Upper lobe of left lung (tissue), 6 donors: ENCODE measurements at regions not wholly inside any gene's neighbourhood (a gene's known extent, or its start where the extent isn't known, plus 50 kb on each side); places are given as distances from the start of the nearest gene placed in this dataset.

Experiments
- ATAC-seq, 2 donors: fragments of 200-7000 bp; cut with Tn5 transposase; one replicate each; pipeline ENCODE4 v1.9.1; 2022; ENCODE audit warnings: mild to moderate bottlenecking in 2 of 2, moderate library complexity in 2 of 2; ENCODE audit not compliant: low FRiP score in 2 of 2
- DNase-seq, 2 donors: peaks; one replicate each; pipeline ENCODE4 v3.0.0-alpha.2; 2019 to 2020
- H3K27ac ChIP-seq, 4 donors: fragments of 200-600 bp; sonication (generic); one replicate each; pipeline ENCODE4 v1.5.1; 2016 to 2019
- H3K27me3 ChIP-seq, 4 donors: fragments of 200-600 bp; sonication (generic); one replicate each; pipeline ENCODE4 v1.5.1; 2017 to 2019
- H3K36me3 ChIP-seq, 4 donors: fragments of 200-600 bp; sonication (generic); one replicate each; pipeline ENCODE4 v1.5.1; 2016 to 2019
- H3K4me1 ChIP-seq, 4 donors: fragments of 200-600 bp; sonication (generic); one replicate each; pipeline ENCODE4 v1.5.1; 2018 to 2019
- H3K4me3 ChIP-seq, 4 donors: fragments of 200-600 bp; sonication (generic); one replicate each; pipeline ENCODE4 v1.5.1; 2017 to 2019; ENCODE audit warnings: mild to moderate bottlenecking in 2 of 4, moderate library complexity in 1 of 4
- H3K9me3 ChIP-seq, 4 donors: fragments of 200-600 bp; sonication (generic); one replicate each; pipeline ENCODE4 v1.5.1; 2018 to 2019
- EP300 ChIP-seq, 4 donors: sonication (generic); formaldehyde crosslinking; IDR thresholded peaks; one replicate each; pipeline ENCODE4 v1.5.1; 2017; ENCODE audit warnings: antibody characterized with exemption in 4 of 4, control low read depth in 2 of 4
- POLR2A ChIP-seq, 4 donors: fragments of 450-650 bp; IDR thresholded peaks; one replicate each; pipeline ENCODE4 v1.5.1; 2016 to 2017; ENCODE audit warnings: antibody characterized with exemption in 4 of 4, mild to moderate bottlenecking in 2 of 4
- POLR2AphosphoS5 ChIP-seq, 2 donors: sonication (generic); formaldehyde crosslinking; IDR thresholded peaks; one replicate each; pipeline ENCODE4 v1.5.1; 2017; ENCODE audit warnings: antibody characterized with exemption in 2 of 2
- WGBS, 2 donors: methylation state at CpG; one replicate each; pipeline ENCODE4 v1.1.5; 2017 to 2018; 5-methylcytosine and 5-hydroxymethylcytosine counted together
- TF ChIP-seq, protein P1 (sequence below), 6 experiments: fragments of 450-650 bp in 4 of 6; fragments of 200-600 bp in 2 of 6; sonication (generic) in 2 of 6; IDR thresholded peaks; one replicate each; pipeline ENCODE4 v1.5.1; 2016 to 2019; ENCODE audit warnings: antibody characterized with exemption in 6 of 6
- donor health status: DM: no; HTN: no; CAD: no; lungs with moderate emphysema.
- donor health status: DM: no; HTN: yes; CAD: no; lungs with severe emphysema.

DNA sequence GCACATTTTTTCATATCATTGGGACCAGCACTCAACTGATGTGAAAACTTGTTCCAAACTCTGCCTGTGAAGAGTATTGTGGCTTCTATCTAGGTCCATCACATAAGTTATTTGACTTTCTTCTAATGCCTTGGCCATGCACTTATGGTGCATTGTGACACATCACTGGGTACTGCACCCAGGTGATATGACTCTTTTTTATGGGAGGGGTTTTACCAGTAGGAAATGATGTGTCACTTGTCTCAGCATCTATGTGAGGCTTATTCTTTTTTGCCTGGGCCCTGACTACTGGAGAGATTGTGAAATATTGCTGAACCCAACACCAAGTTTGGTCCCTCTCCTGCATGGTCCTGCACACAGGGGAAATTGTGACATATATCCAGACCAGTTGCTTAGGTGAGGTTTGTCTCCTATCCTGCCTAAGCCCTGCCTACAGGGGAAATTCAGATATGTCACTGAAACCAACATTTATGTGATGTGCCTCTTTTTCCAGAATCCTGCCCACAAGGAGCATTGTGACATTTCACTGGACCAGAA is 1001.9 kb upstream of the TSPY4 start:
- no peak overlapping the region for H3K4me3 ChIP-seq
- no peaks in the 10 kb centered on the region for H3K4me1 ChIP-seq
- H3K9me3 ChIP-seq, result no peaks in the 10 kb centered on the region
- no peak for DNase-seq
- H3K27me3 ChIP-seq, result no peaks in the 10 kb centered on the region
- ATAC-seq, result no peak
- no peak overlapping the region for H3K27ac ChIP-seq
- no peaks in the 10 kb centered on the region for H3K36me3 ChIP-seq
- no peak for TF ChIP-seq POLR2AphosphoS5 (IDR thresholded peaks at IDR 0.05)
- no peak for TF ChIP-seq EP300 (IDR thresholded peaks at IDR 0.05)

DNA sequence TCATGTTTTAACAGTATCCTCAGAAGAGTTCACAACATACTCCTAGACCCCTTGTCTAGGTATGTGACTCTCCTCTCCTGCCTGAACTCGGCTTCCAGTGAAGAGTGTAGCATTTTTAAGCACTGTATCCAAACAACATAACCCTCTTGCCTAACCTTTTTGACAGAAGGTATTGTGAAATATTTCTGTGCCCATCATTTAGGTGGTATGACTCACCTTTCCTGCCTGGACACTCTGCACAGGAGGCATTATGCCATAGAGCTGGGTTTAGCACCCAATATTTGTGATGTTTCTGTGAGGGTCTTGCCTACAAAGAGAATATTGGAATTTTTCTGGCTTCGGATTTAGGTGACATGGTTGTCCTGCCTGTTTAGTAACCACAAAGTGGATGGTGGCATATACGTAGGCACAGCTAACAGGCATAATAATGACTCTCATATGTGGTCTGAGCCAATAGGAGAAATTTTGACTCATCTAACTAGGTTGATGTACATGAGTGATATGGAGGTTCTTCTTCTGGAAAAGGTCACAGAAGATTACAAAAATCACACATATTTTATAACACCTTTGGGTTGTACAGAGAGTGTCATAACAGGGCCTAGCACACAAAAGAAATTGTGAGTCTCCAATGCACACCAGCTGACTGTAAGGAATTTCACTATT is 1001.0 kb upstream of the TSPY4 start:
- WGBS, 2 donors, result 41% methylated on average over 3 of the region's 3 CpGs; no CpG with 5 or more reads in 1 of the 2 donors
- ATAC-seq, result no peak
- TF ChIP-seq, protein P1, sequence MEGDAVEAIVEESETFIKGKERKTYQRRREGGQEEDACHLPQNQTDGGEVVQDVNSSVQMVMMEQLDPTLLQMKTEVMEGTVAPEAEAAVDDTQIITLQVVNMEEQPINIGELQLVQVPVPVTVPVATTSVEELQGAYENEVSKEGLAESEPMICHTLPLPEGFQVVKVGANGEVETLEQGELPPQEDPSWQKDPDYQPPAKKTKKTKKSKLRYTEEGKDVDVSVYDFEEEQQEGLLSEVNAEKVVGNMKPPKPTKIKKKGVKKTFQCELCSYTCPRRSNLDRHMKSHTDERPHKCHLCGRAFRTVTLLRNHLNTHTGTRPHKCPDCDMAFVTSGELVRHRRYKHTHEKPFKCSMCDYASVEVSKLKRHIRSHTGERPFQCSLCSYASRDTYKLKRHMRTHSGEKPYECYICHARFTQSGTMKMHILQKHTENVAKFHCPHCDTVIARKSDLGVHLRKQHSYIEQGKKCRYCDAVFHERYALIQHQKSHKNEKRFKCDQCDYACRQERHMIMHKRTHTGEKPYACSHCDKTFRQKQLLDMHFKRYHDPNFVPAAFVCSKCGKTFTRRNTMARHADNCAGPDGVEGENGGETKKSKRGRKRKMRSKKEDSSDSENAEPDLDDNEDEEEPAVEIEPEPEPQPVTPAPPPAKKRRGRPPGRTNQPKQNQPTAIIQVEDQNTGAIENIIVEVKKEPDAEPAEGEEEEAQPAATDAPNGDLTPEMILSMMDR (IDR thresholded peaks at IDR 0.05), result no peak
- no peak for TF ChIP-seq POLR2AphosphoS5 (IDR thresholded peaks at IDR 0.05)
- TF ChIP-seq POLR2A (IDR thresholded peaks at IDR 0.05), result no peak
- TF ChIP-seq EP300 (IDR thresholded peaks at IDR 0.05), result no peak
- H3K9me3 ChIP-seq, result no peaks in the 10 kb centered on the region
- H3K4me3 ChIP-seq, result no peak overlapping the region
- no peaks in the 10 kb centered on the region for H3K4me1 ChIP-seq
- no peaks in the 10 kb centered on the region for H3K27me3 ChIP-seq
- DNase-seq, result no peak
- H3K36me3 ChIP-seq, result no peaks in the 10 kb centered on the region
- H3K27ac ChIP-seq, result no peak overlapping the region

DNA sequence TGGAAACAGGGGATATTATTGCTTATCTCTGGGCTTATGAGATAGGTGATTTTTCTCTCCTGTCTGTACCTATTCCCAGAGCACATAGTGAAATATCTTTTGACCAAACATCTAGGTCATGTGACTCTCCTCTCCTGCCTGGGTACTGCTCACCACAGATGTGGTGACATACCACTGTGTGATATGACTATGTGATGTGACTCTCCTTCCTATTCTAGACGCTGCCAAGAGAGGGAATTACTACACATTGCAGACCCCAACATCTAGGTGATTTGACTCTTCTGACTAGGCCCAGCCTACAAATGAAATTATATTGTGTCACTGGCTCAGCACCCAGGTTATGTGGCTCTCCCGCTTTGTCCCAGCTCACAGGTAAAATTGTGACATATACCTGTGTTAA is 996.3 kb upstream of the TSPY4 start:
- no peaks in the 10 kb centered on the region for H3K36me3 ChIP-seq
- H3K27me3 ChIP-seq, result no peaks in the 10 kb centered on the region
- WGBS, 2 donors, result no CpG with 5 or more reads among the region's 2 CpGs
- DNase-seq, result no peak
- no peaks in the 10 kb centered on the region for H3K9me3 ChIP-seq
- no peak overlapping the region for H3K27ac ChIP-seq
- no peak for TF ChIP-seq POLR2AphosphoS5 (IDR thresholded peaks at IDR 0.05)
- no peak for TF ChIP-seq EP300 (IDR thresholded peaks at IDR 0.05)
- TF ChIP-seq POLR2A (IDR thresholded peaks at IDR 0.05), result no peak
- TF ChIP-seq, protein P1 (IDR thresholded peaks at IDR 0.05), result no peak
- no peak overlapping the region for H3K4me3 ChIP-seq
- ATAC-seq, result no peak
- H3K4me1 ChIP-seq, result no peaks in the 10 kb centered on the region

DNA sequence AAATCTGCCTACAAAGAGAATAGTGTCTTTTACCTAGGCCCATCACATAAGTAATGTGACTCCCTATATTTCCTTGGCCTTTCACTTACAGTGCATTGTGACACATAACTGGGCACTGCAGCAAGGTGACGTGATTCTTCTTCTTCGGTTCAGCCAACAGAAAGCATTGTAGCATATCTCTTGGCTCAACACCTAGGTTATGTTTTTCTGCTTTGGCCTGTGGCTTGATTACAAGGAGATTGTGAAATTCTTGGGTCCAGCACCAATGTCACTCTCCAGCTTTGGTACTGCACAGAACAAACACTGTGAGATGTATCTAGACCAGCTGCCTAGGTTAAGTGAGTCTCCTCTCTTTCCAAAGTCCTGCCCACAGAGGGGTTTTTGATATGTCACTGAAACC is 995.1 kb upstream of the TSPY4 start:
- DNase-seq (no peak), ATAC-seq (no peak)
- Histone ChIP-seq H3K4me1 (no peaks in the 10 kb centered on the region), H3K27ac (no peak overlapping the region), H3K36me3 (no peaks in the 10 kb centered on the region), H3K9me3 (no peaks in the 10 kb centered on the region), H3K27me3 (no peaks in the 10 kb centered on the region), H3K4me3 (no peak overlapping the region)
- TF ChIP-seq POLR2A (IDR thresholded peaks at IDR 0.05) (no peak), EP300 (IDR thresholded peaks at IDR 0.05) (no peak), POLR2AphosphoS5 (IDR thresholded peaks at IDR 0.05) (no peak)
- TF ChIP-seq, protein P1 (IDR thresholded peaks at IDR 0.05), result no peak
- 93% methylated on average over 2 of the region's 2 CpGs; no CpG with 5 or more reads in 1 of the 2 donors for WGBS, 2 donors

DNA sequence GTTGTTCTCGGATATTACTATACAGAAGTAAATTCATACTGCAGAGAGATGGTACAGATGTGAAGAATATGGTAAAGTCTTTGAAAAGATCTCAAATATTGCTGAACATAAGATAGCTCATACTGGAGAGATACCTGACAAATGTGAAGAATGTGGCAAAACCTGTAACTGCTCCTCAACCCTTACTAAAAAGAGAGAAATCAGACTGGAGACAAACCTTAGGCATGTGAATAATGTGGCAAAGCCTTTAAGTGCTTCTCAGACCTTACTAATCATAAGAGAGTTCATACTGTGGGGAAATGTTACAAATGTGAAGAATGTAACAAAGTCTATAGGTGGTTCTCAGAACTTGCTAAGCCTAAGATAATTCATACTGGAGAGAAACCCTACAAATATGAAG is 986.0 kb upstream of the TSPY4 start:
- Histone ChIP-seq H3K27ac (no peak overlapping the region), H3K4me3 (no peak overlapping the region), H3K27me3 (no peaks in the 10 kb centered on the region), H3K9me3 (no peaks in the 10 kb centered on the region), H3K36me3 (no peaks in the 10 kb centered on the region), H3K4me1 (no peaks in the 10 kb centered on the region)
- no peak for TF ChIP-seq EP300 (IDR thresholded peaks at IDR 0.05)
- TF ChIP-seq, protein P1 (IDR thresholded peaks at IDR 0.05), result no peak
- ATAC-seq (no peak), DNase-seq (no peak)
- WGBS, 2 donors, result 36% methylated on average over 1 of the region's 1 CpG; no CpG with 5 or more reads in 1 of the 2 donors
